GM21447 (cell line): ENCODE measurements at regions not wholly inside any gene's neighbourhood (a gene's known extent, or its start where the extent isn't known, plus 50 kb on each side); places are given as distances from the start of the nearest gene placed in this dataset.
"Not testable (repeated sequence)": the region's sequence is repeated elsewhere in the genome, so short reads cannot be mapped to it uniquely, and the experiment has no call there.

ENCODE experiments used
- ATAC-seq: cut with Tn5 transposase; IDR thresholded peaks from one replicate; pipeline ENCODE4 v1.9.1; 2021; ENCODE audit not compliant: unreplicated experiment

DNA sequence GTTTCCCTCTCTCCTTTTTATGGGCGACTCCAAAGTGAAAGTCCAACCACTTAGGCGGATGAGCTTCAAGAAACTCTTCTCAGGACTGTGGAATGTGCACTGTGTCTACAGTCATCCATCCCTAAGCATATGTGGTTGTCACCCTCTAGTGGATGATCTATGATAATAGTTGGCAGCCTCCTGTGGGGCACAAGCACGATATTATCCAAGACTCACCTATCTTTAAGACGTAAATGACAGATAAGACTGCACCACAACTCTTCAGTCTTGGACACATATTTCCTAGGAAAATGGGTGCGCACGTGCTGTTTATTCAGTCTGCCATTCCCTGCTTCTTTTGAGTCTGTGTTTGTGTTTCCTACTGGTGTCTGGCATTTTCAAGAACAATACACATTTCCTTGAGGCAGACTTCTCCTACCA lies 145.5 kb upstream of the CTAGE1 start:
- ATAC-seq: no peak

DNA sequence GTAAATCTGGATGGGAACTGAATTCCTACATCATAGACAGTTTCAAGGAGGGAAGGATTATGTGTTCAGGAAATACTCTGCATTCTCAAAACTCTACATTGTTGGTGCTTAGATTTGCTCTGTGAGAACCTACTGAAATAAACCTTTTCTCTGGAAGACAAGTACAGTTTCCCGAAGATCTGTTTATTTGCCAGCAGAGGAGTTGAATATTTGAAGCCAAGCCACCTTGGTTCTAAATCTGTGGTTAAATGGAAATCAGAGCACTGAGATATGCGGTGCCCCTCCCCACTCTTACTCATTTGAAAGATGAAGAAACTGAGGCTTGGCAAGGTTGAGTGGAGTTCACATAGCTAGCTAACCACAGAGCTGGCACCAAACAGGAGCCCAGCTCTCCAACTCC lies 146.3 kb upstream of the CTAGE1 start:
- ATAC-seq: no peak

DNA sequence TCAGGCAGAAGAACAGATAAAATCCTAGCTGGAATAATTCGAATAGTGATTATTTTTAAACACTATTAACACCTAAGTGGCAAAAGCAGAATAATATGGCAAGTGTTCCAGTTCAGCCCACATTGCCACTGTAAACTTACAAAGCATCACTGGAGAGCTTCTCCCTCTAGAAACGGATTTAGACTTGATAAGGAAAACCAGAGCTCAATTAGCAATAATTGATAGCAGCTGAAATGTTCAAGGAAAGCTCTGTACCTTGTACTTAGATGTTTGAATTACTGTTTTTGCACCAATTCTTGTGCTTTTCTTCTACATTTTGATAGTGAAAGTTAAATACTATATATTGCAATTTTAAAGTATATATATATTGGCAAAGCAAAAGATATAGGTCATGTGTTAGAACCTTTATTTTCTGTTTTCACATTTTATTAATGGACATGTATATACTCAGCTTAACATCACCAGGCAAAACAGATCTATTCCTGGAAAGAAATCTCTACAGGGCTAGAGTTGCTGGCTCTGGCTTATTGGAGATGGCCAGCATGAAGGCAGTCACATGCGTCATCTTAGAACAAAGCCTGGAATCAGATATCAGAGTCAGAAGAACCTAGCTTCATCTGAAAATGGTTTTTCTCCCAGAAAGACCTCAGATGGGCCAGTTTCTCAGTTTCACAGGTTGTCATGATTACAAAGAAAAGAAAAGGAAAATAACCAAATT lies 149.1 kb upstream of the CTAGE1 start:
- no peak for ATAC-seq

DNA sequence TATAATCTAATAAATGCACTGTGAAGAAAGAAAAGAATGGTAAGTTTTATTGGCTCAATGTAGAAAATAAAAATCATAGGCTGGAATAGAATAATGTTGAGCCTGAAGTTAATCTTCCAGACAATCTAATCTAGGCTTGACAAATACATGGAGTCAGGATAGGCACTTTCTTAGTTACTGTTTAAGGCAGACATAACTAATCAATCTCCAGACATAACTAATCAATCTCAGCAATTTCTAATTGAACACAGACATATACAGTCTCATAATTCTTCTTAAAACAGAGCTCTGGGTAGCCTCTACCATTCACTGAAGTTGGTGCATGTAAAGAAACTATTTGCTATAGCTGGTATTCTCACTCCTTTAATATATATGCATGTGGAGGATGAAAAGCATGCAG lies 150.1 kb upstream of the CTAGE1 start:
- ATAC-seq: no peak

DNA sequence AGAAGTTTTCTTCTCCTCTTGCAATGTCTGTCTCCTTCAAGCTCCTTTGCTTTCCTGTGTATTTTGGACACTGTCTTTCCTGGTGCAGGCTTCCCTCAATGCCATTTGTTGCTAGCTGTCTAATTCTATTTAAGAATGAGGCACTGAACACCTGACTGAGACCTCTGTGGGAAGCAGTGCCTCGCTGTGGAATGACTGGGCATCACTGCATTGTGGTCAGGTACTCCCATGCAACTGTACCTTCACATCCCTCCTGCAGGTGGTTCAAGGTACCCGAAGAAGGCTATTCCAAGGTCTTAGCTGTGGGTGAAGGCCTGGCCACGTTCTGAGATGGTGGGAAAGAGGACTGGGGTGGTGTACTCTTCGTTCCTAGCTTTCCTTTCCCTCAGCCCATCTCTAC lies 152.8 kb upstream of the CTAGE1 start:
- no peak for ATAC-seq

DNA sequence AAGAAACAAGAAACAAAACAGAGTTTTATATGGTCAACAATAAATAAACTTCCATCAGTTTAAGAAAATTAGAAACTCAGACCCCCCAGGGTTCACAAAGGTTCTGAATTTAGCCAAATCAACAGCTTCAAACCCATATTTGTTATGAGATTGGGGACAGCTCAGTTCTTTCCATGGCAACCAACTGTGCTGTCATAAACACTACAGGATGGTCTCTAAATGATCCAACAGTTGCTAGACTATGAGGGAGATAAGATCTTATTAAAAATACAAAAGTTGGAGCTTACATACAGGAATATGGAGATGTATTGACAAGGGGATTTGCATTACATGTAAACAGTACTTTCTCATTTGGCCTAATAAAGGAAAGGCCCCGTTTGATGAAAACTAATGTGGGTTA lies 154.6 kb upstream of the CTAGE1 start:
- no peak for ATAC-seq

DNA sequence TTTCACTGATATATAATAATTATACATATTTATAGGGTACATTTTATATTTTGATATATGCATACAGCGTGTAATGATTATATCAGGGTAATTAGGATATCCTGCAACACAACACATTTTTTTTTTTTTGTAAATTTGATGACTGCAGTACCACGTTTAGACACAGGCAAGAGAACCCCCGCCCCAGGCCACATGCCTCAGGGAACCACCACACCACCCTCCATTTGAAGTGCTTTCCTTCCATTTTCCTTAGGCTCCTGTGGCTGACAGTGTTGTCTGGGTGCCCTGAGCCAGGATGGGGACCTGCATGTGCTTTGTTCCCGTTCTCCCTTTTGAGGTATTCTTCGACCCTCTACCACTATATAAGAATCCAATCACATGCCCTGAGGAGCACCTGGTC lies 161.6 kb upstream of the CTAGE1 start:
- ATAC-seq: no peak

DNA sequence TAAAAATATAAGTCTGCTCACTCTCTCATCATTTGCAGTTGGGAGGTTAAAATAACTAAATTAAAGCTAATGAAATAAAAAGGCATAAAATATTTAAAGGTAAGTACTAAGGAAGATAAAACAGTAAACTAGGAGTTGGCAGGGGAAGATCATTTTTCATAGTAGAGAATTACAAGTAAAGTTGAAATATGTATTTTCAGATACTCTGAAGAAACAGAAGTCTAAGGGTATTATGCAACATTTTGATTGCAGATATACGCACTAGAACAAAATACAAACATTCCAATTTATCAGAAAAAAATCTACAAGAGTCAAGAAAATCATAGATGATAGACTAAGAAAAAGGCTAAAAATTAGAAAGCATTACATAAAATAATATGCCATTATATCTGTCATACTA lies 167.6 kb upstream of the CTAGE1 start:
- ATAC-seq: no peak

DNA sequence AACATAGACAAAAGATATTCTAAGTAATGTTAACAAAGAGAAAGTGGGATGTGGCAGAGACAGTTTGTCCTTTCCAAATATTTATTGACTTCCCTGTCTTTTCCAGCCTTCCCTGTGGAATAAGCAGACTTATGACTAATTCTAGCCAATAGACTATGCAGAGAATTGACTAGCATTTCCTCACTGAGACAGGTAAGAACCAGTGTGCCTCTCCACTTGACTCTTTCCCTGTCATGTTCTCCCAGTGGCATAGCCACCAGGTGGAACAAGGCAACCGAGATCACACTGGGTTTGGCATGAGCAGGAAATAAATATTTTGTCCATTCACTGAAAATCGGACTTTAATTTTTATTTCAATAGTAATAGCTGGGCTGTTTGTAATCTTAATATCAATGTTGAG lies 168.1 kb upstream of the CTAGE1 start:
- ATAC-seq: no peak

DNA sequence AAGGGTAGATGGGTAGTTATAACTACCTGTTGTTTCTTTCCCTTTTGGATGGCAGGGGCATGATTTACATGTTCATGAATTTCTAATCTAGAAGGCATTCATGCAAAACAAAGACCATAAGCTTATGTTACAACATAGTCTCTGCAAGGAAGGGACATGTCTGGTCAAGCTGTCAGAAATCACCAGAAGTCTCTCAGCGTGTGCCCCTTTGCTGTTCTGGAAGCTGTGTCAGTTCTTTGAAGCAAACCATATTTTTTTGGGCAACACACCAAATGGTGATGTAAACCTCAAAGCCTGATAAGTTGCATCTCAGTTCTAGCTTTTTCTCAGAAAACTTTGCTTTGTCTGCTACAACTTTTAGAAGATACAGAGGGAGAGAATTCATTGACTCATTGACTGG lies 173.5 kb upstream of the CTAGE1 start:
- no peak for ATAC-seq

DNA sequence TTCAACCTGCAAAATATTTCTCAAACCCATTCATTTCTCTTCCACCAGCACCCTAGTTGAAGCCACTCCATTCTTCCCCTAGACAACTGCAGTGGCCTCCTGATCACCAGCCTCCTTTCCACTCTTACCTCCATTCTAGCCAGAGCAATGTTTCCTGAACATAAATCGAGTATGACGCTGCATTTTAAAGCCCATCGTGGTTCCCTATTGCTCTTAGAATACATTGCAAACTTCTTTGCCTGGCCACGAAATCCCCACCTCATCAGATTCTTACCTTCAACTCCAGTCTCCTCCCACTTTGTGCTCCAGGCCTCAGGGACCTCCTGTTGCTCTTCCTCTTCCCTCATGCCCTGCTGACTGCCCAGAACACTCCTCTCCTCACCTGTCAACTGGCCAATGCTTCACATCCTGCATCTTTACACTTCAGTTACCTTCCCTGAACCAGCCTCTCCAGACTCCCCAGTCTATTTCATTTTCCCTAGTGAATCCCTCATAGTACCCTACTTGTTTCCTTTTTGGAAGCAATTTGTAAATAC lies 176.5 kb upstream of the CTAGE1 start:
- ATAC-seq: no peak

DNA sequence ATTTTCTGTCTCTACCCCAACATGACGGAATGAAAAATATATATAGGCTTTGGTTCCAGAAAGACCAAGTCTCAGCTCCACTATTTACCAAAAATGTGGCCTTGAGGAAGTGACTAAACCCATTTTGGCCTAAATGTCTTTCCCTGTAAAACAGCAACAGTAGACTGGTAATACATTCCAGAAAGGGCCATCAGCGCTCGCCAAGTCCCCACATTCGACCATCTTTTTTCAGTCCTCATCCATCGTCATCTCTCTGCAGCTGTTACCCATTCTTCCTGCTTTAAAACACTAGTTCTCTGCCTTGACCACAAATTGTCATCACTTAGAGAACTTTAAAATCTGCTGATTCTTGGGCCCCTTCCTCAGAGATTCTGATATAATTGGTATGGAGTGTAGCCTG lies 183.8 kb upstream of the CTAGE1 start:
- no peak for ATAC-seq

DNA sequence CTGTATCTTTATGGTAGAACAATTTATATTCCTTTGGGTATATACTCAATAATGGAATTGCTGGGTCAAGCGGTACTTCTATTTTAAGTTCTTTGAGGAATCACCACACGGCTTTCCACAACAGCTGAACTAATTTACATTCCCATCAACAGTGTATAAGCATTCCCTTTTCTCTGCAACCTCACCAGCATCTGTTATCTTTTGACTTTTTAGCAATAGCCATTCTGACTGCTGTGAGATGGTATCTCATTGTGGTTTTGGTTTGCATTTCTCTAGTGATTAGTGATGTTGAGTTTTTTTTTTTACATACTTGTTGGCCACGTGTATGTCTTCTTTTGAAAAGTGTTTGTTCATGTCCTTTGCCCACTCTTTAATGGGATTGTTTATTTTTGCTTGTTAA lies 184.7 kb upstream of the CTAGE1 start:
- not testable (repeated sequence) for ATAC-seq

DNA sequence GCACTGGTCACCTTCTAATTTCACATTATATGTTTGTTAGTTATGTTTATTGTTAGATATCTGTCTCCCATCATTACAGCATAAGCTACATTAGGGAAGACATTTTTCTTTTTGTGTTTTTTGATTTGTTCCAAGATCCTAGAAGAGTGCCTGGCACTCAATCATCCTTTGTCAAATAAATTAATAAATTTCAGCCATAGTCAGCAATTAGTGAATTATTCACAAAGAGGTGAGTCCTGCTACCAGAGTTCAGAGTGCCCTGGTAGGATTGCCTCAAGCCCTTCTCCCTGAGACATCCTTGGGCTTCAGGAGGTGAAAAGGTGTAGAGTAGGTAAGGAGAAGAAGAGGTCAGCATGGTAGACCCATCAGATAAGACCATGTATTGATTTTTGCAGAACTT lies 186.2 kb upstream of the CTAGE1 start:
- no peak for ATAC-seq

DNA sequence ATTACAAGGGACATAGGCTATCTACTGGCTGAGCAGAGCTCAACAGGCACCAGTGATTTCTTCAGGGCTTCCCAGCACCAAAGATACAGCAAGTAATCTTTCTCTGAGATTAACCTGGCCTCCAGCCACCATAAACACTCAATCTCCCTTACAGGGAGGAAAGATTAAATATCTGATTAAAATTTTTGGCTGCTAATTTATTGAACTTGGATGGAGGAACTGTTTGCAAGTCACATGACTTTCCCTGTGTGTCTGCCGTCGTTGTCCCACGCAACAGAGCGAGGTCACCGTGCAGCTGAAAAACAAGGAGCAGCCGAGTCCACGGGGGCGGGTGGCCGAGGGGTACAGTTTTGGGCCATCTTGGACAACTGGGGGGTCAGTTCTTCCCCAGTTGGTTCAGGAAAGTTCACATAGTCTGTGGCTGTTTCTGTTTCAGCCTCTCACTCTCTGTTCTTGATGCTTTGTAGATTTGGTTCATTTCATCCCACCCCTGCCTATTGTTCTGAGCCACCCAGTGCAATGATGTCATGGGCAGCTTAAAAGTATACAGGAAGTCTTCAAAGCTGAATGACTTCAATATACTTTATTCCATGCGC lies 186.8 kb upstream of the CTAGE1 start:
- ATAC-seq: no peak

DNA sequence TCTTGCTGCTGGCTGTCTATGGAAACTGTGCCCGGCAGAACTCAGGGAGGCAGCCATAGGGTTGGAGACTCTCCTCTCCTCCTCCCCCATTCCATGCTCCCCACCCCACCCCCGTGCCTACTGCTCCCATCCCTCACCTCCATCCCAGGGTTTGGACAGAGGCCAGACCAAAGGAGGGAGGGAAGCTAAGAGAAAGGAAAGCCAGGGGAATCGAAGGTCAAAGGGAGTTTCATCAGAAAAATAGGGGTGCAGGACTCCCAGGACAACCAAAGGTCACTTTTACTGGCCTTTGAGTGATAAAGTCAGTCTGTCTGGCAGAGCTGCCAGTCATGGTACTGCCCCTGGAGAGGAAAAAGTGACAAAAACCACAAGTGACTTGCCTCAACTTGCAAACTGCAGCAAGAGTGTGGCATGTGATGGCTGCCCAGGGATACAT lies 187.3 kb upstream of the CTAGE1 start:
- no peak for ATAC-seq

DNA sequence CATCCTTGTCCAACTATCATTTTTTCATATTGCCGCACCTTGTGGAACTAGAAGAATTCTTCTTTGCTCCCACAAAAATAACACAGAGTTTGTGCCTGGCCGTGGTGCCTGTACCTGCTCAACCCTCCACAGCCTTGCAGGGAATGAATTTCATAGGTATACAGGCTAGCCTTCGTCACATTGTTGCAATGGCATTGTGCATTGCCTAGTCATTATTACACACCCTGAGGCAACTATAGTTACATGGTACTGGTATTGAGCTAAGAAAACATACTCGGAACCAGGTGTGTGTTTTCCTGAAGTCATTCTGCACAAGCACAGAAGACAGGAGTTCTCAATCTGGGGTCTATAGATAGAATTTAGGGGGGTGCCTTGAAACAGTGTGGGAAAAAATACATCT lies 188.0 kb upstream of the CTAGE1 start:
- no peak for ATAC-seq

DNA sequence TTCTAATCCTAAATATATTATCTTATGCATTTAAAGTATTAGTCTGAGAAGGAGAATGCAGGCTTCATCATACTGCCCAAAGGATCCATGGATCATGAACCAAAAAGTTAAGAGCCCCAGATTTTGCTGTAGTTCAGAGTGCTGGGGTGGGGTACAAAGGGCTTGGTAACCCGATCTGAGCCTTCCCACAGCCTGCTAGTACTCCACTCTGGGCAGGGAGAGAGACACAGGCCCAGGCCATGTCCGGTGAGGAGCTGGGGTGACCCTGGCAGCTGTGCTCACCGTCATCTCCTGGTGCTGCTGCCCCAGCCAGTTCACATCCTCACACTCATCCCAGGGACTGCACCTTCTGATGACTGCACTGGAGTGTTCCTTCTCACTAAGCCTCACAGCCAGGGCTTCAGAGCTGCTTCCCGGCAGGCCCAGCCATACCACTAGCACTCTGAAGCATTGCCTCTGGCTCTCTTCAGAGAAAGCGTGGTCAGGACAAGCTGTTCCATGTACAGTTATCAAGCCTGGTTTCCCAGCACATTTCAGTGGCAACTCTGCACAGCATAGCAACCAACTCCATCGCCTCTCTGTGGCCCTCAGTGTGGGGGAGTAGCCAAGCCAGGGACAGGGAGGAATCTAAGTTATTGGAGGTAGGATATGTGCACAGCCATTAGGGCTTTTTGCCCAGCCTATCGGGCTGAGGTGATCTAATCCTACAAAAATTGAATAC lies 189.0 kb upstream of the CTAGE1 start:
- ATAC-seq: no peak

DNA sequence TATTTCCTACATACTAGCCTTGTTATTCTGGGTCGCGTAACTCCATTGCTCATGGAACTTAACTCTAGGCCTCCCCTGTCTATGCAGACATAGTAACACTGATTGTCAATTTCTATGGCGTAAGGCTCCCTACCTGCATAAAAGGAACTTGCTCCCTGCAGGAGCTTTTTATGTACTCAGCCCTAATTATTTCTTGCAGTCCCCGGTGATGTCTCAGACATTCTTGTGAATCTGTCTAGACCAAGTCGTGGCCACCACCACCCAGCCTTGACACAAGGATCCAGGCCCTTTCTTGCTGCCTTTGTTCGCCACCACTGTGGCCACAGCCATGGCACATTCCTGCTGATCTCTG lies 189.5 kb upstream of the CTAGE1 start:
- no peak for ATAC-seq

DNA sequence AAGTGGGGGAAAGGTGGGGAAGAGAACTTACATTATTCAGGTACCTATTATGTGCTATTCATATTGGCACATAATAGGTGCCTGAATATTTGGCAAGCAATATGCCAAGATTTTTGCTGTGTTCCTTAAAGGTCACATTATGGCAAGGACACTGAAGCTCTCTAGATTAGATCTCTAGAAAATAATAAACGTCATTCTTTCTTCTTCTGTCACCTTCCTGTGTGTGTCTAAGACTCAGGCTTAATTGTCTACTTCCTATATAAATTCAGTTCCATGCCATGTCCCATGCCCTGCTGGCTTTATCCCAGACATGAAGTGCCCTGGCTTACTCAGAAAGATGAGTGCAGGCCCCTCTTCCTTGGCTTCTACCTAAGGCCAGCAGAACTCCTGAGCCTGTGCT lies 191.1 kb upstream of the CTAGE1 start:
- ATAC-seq: no peak

DNA sequence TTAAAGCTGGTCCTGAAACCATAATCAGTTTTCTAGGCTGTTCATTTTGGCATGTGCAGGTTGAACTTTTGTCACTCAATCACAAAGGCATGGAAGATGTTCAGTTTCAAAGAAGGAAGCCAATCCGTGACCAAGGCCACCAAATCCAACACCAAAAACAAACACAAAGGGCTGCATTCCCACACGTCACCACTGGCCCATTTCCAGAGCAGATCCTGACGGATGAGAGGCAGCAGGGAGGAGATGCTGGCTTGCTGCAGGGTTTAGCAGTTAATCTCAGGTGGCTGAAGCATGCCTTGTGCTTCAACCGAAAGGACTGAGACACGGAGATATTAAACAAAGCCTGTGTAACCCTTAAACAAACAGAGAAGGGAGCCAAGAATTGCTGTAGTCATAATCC lies 191.9 kb upstream of the CTAGE1 start:
- ATAC-seq: no peak

DNA sequence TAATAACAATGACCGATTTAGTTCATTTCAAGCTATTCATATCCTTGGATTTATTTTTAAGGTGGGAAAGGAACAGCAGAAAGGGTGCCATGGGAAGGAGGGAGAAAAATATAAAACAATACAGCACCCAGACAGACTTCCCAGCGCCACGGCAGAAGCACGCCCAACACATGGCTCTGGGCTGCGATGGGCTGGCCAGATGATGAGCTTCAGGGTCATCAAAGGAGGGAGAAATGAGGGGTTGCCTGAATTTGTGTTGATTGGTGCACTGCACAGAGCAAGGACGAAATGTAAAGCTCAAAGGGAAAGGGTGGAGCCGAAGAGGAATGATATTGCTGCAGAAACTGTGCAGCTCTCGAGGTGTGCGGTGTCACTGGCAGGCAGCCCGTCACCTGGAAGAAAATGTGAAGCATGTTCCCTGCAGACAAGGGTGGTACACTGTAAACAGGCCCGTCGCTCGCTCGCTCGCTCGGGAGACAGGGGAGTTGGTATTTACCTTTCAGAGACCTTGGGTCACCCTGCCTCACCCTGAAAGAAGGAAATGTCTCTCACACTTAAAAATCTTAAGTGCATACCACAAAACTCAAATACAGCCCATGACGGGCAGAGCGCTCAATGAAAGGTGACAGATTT lies 195.5 kb upstream of the CTAGE1 start:
- no peak for ATAC-seq
